ENCODE measurements at regions not wholly inside any gene's neighbourhood (a gene's known extent, or its start where the extent isn't known, plus 50 kb on each side); places are given as distances from the start of the nearest gene placed in this dataset.

GRCh38 chr3:63089751-63090132 lies 188.4 kb upstream of the SYNPR start:
- Histone ChIP-seq H3K4me3 (ENCODE audit: low read depth in 2 of 2, low read length in 1 of 2) (no peak overlapping the region), H3K36me3 (replicated peaks in 1 of 2; ENCODE audit: control insufficient read depth in 1 of 2, insufficient read depth in 2 of 2, low read length in 1 of 2) (no peaks in the 10 kb centered on the region), H3K9me2 (no peaks in the 10 kb centered on the region), H3K27me3 (ENCODE audit: insufficient read depth) (no peaks in the 10 kb centered on the region; the same call in 1 of the 2 replicates), H3K79me2 (ENCODE audit: insufficient read depth) (no peaks in the 10 kb centered on the region), H3K9ac (no peak overlapping the region), H3K4me1 (ENCODE audit: control insufficient read depth in 1 of 2, insufficient read depth in 2 of 2, low read depth in 1 of 2, low read length in 1 of 2) (no peaks in the 10 kb centered on the region; a peak in 1 of 4 replicates), H3K4me2 (no peak overlapping the region), H3K9me3 (no peaks in the 10 kb centered on the region), H4K20me1 (ENCODE audit: insufficient read depth) (no peaks in the 10 kb centered on the region), H2AFZ (ENCODE audit: low read depth) (no peak overlapping the region), H3F3A (replicated peaks; ENCODE audit: insufficient read depth) (no peaks in the 10 kb centered on the region), H3K27ac (ENCODE audit: low read depth in 2 of 2, low read length in 1 of 2) (no peak overlapping the region)
- 0% methylated on average over 1 of the region's 1 CpG for WGBS (ENCODE audit: low lambda C conversion rate)
- CTCF ChIA-PET, result interaction anchor here (0.7 to 1.8 kb wide), 2 partner anchors 13 to 27 kb away, joined by 3 to 5 read pairs; no protein-coding TSS in a partner anchor
- POLR2A ChIA-PET, result no interaction called here
- no peak for DNase-seq
- TF ChIP-seq RXRA (IDR thresholded peaks at IDR 0.05; ENCODE audit: borderline replicate concordance, low read depth), result no peak
- TF ChIP-seq SMC3 (IDR thresholded peaks at IDR 0.05; ENCODE audit: low read depth, low read length), result no peak
- no peak for TF ChIP-seq ELF1 (IDR thresholded peaks at IDR 0.05)
- TF ChIP-seq RFX5 (IDR thresholded peaks at IDR 0.05; ENCODE audit: low read length), result no peak
- TF ChIP-seq NRF1 (IDR thresholded peaks at IDR 0.05; ENCODE audit: low read depth, low read length), result no peak
- no peak for TF ChIP-seq CHD2 (IDR thresholded peaks at IDR 0.05; ENCODE audit: low read length, partially characterized antibody)
- TF ChIP-seq TAF1 (IDR thresholded peaks at IDR 0.05; ENCODE audit: borderline replicate concordance, low read depth, low read length), result no peak
- TF ChIP-seq YY1 (IDR thresholded peaks at IDR 0.05; ENCODE audit: low read depth), result no peak
- TF ChIP-seq FOXJ3 (CRISPR knock-in tag; IDR thresholded peaks at IDR 0.05), result no peak

- ChIA-PET POLR2A (no interaction called here), CTCF (interaction anchor here (1.8 kb wide), 1 partner anchor 13 kb away, joined by 5 read pairs; no protein-coding TSS in a partner anchor)
- H3K4me2 ChIP-seq, result no peak overlapping the region
- WGBS (ENCODE audit: low lambda C conversion rate), result 39% methylated on average over 2 of the region's 2 CpGs
- H3K4me3 ChIP-seq (ENCODE audit: low read depth in 2 of 2, low read length in 1 of 2), result no peak overlapping the region
- no peak overlapping the region for H2AFZ ChIP-seq (ENCODE audit: low read depth)
- no peak for DNase-seq
- H3K27ac ChIP-seq (ENCODE audit: low read depth in 2 of 2, low read length in 1 of 2), result no peak overlapping the region
- no peak overlapping the region for H3K9ac ChIP-seq
- H4K20me1 ChIP-seq (ENCODE audit: insufficient read depth), result no peaks in the 10 kb centered on the region
- H3K27me3 ChIP-seq (ENCODE audit: insufficient read depth), result no peaks in the 10 kb centered on the region; the same call in 1 of the 2 replicates
- H3K79me2 ChIP-seq (ENCODE audit: insufficient read depth), result no peaks in the 10 kb centered on the region
- no peaks in the 10 kb centered on the region for H3K36me3 ChIP-seq (replicated peaks in 1 of 2; ENCODE audit: control insufficient read depth in 1 of 2, insufficient read depth in 2 of 2, low read length in 1 of 2)
- H3K4me1 ChIP-seq (ENCODE audit: control insufficient read depth in 1 of 2, insufficient read depth in 2 of 2, low read depth in 1 of 2, low read length in 1 of 2), result no peaks in the 10 kb centered on the region; a peak in 1 of 4 replicates
- no peaks in the 10 kb centered on the region for H3K9me3 ChIP-seq
- no peaks in the 10 kb centered on the region for H3K9me2 ChIP-seq
- no peaks in the 10 kb centered on the region for H3F3A ChIP-seq (replicated peaks; ENCODE audit: insufficient read depth)
- TF ChIP-seq YY1 (IDR thresholded peaks at IDR 0.05; ENCODE audit: low read depth) (no peak), REST (IDR thresholded peaks at IDR 0.05; ENCODE audit: low read depth, low read length) (no peak), EZH2phosphoT487 (IDR thresholded peaks at IDR 0.05; ENCODE audit: borderline replicate concordance, low read depth) (no peak), TEAD4 (IDR thresholded peaks at IDR 0.05; ENCODE audit: borderline replicate concordance, insufficient read depth) (no peak), NRF1 (IDR thresholded peaks at IDR 0.05; ENCODE audit: low read depth, low read length) (no peak), GABPA (IDR thresholded peaks at IDR 0.05; ENCODE audit: low read depth) (no peak), TAF1 (IDR thresholded peaks at IDR 0.05; ENCODE audit: borderline replicate concordance, low read depth, low read length) (no peak), RFX5 (IDR thresholded peaks at IDR 0.05; ENCODE audit: low read length) (no peak)
These were observed 187.5 kb upstream of the SYNPR start for GRCh38 chr3:63090656-63091055.

Data from SK-N-SH (cell line).